ENCODE measurements at regions not wholly inside any gene's neighbourhood (a gene's known extent, or its start where the extent isn't known, plus 50 kb on each side); places are given as distances from the start of the nearest gene placed in this dataset.

GRCh38 chr14:41257476-41257875, 349.2 kb upstream of the LRFN5 start:
- DNase-seq (ENCODE audit: low read depth in 1 of 2, low spot score in 1 of 2) (no peak), FAIRE-seq (no peak), ATAC-seq (no peak)
- Histone ChIP-seq H3K4me3 (no peak overlapping the region), H3K27ac (no peak overlapping the region), H3K9me3 (no peaks in the 10 kb centered on the region), H3K4me2 (no peak overlapping the region), H3K4me1 (no peaks in the 10 kb centered on the region)
- 21% methylated on average over 2 of the region's 2 CpGs for WGBS (ENCODE audit: missing lambda C conversion rate)
- no peak for TF ChIP-seq POLR2A (IDR thresholded peaks at IDR 0.05; ENCODE audit: low read length)
- TF ChIP-seq RNF2 (IDR thresholded peaks at IDR 0.05; ENCODE audit: borderline replicate concordance, low read depth), result no peak
- TF ChIP-seq BCL3 (IDR thresholded peaks at IDR 0.05), result no peak
- TF ChIP-seq KDM1A (IDR thresholded peaks at IDR 0.05; ENCODE audit: low read depth), result no peak
- no peak for TF ChIP-seq ZSCAN20 (CRISPR knock-in tag; IDR thresholded peaks at IDR 0.05)
- no peak for TF ChIP-seq ATOH8 (CRISPR knock-in tag; IDR thresholded peaks at IDR 0.05; ENCODE audit: low read depth)
- TF ChIP-seq EHMT2 (IDR thresholded peaks at IDR 0.05; ENCODE audit: low read depth), result no peak
- no peak for TF ChIP-seq ELK1 (IDR thresholded peaks at IDR 0.05; ENCODE audit: low read depth, low read length)
- no peak for TF ChIP-seq REST (IDR thresholded peaks at IDR 0.05)
- TF ChIP-seq ZFP36 (IDR thresholded peaks at IDR 0.05; ENCODE audit: borderline replicate concordance, partially characterized antibody), result no peak
- TF ChIP-seq EP300 (IDR thresholded peaks at IDR 0.05), result no peak
- no peak for TF ChIP-seq ESRRA (IDR thresholded peaks at IDR 0.05; ENCODE audit: borderline replicate concordance, low read length)
- TF ChIP-seq RCOR1 (IDR thresholded peaks at IDR 0.05; ENCODE audit: low read depth, low read length), result no peak
- TF ChIP-seq KDM5A (IDR thresholded peaks at IDR 0.05), result no peak
- TF ChIP-seq JUN (IDR thresholded peaks at IDR 0.05), result no peak
- TF ChIP-seq SMC3 (IDR thresholded peaks at IDR 0.05), result no peak
- TF ChIP-seq RARB (CRISPR knock-in tag; IDR thresholded peaks at IDR 0.05), result no peak
- no peak for TF ChIP-seq HOXA7 (CRISPR knock-in tag; IDR thresholded peaks at IDR 0.05)
- POLR2A ChIA-PET, result no interaction called here
- CTCF ChIA-PET, result interaction anchor here (0.8 kb wide), 1 partner anchor 120 kb away, joined by 3 read pairs; no protein-coding TSS in a partner anchor

GRCh38 chr14:41235466-41235865, 371.2 kb upstream of the LRFN5 start:
- WGBS (ENCODE audit: missing lambda C conversion rate), result 2% methylated on average over 4 of the region's 5 CpGs
- Histone ChIP-seq H3K4me3 (no peak overlapping the region), H3K27ac (no peak overlapping the region), H3K4me2 (no peak overlapping the region), H3K4me1 (no peaks in the 10 kb centered on the region), H3K9me3 (no peaks in the 10 kb centered on the region)
- ATAC-seq (no peak), DNase-seq (ENCODE audit: low read depth in 1 of 2, low spot score in 1 of 2) (no peak), FAIRE-seq (no peak)
- no peak for TF ChIP-seq FOXS1 (CRISPR knock-in tag; IDR thresholded peaks at IDR 0.05)
- TF ChIP-seq E2F6 (IDR thresholded peaks at IDR 0.05; ENCODE audit: borderline replicate concordance, low read depth), result no peak
- TF ChIP-seq USF2 (IDR thresholded peaks at IDR 0.05), result no peak
- TF ChIP-seq MAZ (IDR thresholded peaks at IDR 0.05; ENCODE audit: borderline replicate concordance, low read depth, low read length), result no peak
- no peak for TF ChIP-seq CHD2 (IDR thresholded peaks at IDR 0.05; ENCODE audit: low read length, partially characterized antibody)
- no peak for TF ChIP-seq HOXA7 (CRISPR knock-in tag; IDR thresholded peaks at IDR 0.05)
- TF ChIP-seq TFCP2L1 (CRISPR knock-in tag; IDR thresholded peaks at IDR 0.05), result no peak
- CTCF ChIA-PET, result no interaction called here
- POLR2A ChIA-PET, result no interaction called here

Data from A549 (cell line).